HG03469 (cell line): ENCODE measurements at regions not wholly inside any gene's neighbourhood (a gene's known extent, or its start where the extent isn't known, plus 50 kb on each side); places are given as distances from the start of the nearest gene placed in this dataset.

Source experiments
- ATAC-seq: cut with Tn5 transposase; IDR thresholded peaks from one replicate; pipeline ENCODE4 v1.9.1; 2021; ENCODE audit warnings: mild to moderate bottlenecking, moderate library complexity, moderate number of reproducible peaks; ENCODE audit not compliant: unreplicated experiment

- ATAC-seq = no peak
Observed at GRCh38 chr1:5256793-5257192, 602.4 kb downstream of the AJAP1 start.

GRCh38 chr1:5254975-5255374 lies 600.6 kb downstream of the AJAP1 start:
- no peak for ATAC-seq

GRCh38 chr1:5254131-5254725 lies 599.8 kb downstream of the AJAP1 start:
- ATAC-seq = no peak

- no peak for ATAC-seq
Observed at GRCh38 chr1:5253036-5253435, 598.6 kb downstream of the AJAP1 start.

- no peak for ATAC-seq
Observed at GRCh38 chr1:5250336-5250735, 595.9 kb downstream of the AJAP1 start.

GRCh38 chr1:5245348-5245747 lies 590.9 kb downstream of the AJAP1 start:
- no peak for ATAC-seq

- ATAC-seq = no peak
Observed at GRCh38 chr1:5244631-5245285, 590.3 kb downstream of the AJAP1 start.

GRCh38 chr1:5242850-5243249 lies 588.4 kb downstream of the AJAP1 start:
- no peak for ATAC-seq

GRCh38 chr1:5239911-5240310 lies 585.5 kb downstream of the AJAP1 start:
- ATAC-seq = no peak

GRCh38 chr1:5238351-5239130 lies 584.1 kb downstream of the AJAP1 start:
- ATAC-seq = no peak

- ATAC-seq = no peak
Observed at GRCh38 chr1:5235355-5235899, 581.0 kb downstream of the AJAP1 start.

GRCh38 chr1:5232537-5232936 lies 578.1 kb downstream of the AJAP1 start:
- ATAC-seq = no peak

- ATAC-seq = no peak
Observed at GRCh38 chr1:5231541-5232315, 577.3 kb downstream of the AJAP1 start.

- ATAC-seq = no peak
Observed at GRCh38 chr1:5227114-5227513, 572.7 kb downstream of the AJAP1 start.

GRCh38 chr1:5225707-5226704 lies 571.6 kb downstream of the AJAP1 start:
- no peak for ATAC-seq

- no peak for ATAC-seq
Observed at GRCh38 chr1:5223206-5223605, 568.8 kb downstream of the AJAP1 start.

GRCh38 chr1:5222626-5223025 lies 568.2 kb downstream of the AJAP1 start:
- ATAC-seq = no peak

- ATAC-seq = no peak
Observed at GRCh38 chr1:5221451-5221850, 567.0 kb downstream of the AJAP1 start.

GRCh38 chr1:5220821-5221220 lies 566.4 kb downstream of the AJAP1 start:
- no peak for ATAC-seq

- no peak for ATAC-seq
Observed at GRCh38 chr1:5220421-5220820, 566.0 kb downstream of the AJAP1 start.
